Gastrocnemius medialis (tissue), 4 donors: ENCODE measurements at regions not wholly inside any gene's neighbourhood (a gene's known extent, or its start where the extent isn't known, plus 50 kb on each side); places are given as distances from the start of the nearest gene placed in this dataset.

Experiments used
- CTCF ChIP-seq, 5 experiments: fragments of 450-650 bp in 3 of 5; fragments of 200-600 bp in 2 of 5; sonication (generic) in 2 of 5; IDR thresholded peaks in 4 of 5; conservative IDR thresholded peaks in 1 of 5; 1 replicate in 4 of 5; 2 replicates in 1 of 5; pipeline ENCODE4 v1.5.1; 2016 to 2019; ENCODE audit warnings: antibody characterized with exemption in 5 of 5, mild to moderate bottlenecking in 3 of 5, moderate library complexity in 3 of 5
- POLR2A ChIP-seq, 2 donors: fragments of 450-650 bp; IDR thresholded peaks; one replicate each; pipeline ENCODE4 v1.6.1; 2017; ENCODE audit warnings: antibody characterized with exemption in 2 of 2, mild to moderate bottlenecking in 2 of 2, moderate library complexity in 2 of 2

- TF ChIP-seq CTCF (IDR thresholded peaks at IDR 0.05 in 4 of 5, conservative IDR thresholded peaks at IDR 0.05 in 1 of 5) (no peak), POLR2A (IDR thresholded peaks at IDR 0.05) (no peak)
Measured at GRCh38 chr3:127351321-127351720, 63.5 kb upstream of the PRR20G start.
